Fibroblast of skin of back (primary cell): ENCODE measurements at regions not wholly inside any gene's neighbourhood (a gene's known extent, or its start where the extent isn't known, plus 50 kb on each side); places are given as distances from the start of the nearest gene placed in this dataset.

Experiments
- DNase-seq: peaks from one replicate; pipeline ENCODE4 v3.0.0-alpha.2; 2013

DNA sequence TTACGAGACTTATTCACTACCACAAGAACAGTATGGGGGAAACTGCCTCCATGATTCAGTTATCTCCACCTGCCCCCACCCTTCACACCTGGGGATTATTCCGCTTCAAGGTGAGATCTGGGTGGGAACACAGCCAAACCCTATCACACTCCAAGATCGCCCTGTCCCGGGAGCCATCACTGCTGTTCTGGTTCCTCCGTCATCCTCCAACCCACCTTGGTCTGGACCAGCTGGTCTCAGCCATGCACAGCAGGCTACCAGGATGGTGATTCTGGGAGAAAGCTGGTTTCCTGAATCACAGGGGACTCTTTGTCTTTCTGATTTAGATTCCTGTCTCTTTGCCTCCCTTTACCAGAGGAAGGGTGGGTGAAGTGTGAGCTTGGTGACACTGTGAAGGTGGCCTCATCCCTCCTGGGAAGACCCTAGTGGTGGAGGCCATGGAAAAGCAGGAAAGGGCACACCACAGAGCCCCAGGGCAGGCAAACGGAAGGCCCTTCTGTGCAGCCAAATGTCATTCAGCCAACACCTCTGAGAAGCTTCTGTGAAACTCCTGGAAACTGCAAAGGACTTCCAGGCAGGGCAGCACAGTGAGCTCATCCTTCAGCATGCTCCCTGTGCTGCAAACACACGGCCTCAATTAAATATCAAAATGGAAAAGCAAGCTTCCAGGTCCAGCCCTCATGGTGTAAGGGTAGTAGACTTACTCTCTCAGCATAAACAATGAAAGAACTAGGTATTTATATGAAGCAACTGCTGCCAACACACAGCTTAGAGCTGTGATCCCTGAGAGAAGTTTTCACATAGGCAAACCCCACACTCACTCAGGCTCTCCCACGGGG, 169.8 kb downstream of the ANKRD60 start:
- DNase-seq, result no peak

DNA sequence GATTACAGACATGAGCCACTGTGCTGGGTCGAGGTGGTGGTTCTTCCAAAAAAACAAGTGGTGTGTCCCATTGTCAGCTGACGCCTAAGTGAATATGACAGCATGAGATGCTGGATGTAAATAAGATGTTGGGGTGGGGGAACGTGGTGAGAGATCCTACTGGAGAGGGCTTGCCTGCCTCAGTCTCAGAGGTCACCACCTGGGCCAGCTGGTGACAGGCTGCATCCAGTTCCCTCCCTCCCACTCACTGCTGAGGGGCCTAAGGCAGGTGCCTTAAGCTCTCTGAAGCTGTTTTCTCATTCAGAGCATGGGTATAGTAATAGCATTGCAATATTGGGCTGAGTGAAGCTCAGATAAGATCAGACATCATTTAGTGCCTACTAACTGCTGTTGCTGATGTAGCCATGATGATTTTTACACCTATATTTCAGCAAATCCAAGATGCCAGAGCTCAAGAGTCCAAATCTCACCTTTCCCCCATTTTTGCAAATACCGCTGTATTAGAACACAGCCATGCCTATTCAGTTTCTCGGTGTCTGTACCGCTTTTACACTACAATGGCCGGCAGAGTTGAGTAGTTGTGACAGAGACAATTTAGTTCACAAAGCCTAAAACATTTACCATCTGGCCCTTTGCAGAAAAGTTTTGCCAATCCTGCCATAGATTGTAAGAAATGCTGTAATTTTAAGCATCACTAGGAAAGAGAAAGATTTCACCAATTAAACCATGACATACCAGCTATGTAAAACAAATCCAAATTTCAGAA, 171.3 kb downstream of the ANKRD60 start:
- no peak for DNase-seq

DNA sequence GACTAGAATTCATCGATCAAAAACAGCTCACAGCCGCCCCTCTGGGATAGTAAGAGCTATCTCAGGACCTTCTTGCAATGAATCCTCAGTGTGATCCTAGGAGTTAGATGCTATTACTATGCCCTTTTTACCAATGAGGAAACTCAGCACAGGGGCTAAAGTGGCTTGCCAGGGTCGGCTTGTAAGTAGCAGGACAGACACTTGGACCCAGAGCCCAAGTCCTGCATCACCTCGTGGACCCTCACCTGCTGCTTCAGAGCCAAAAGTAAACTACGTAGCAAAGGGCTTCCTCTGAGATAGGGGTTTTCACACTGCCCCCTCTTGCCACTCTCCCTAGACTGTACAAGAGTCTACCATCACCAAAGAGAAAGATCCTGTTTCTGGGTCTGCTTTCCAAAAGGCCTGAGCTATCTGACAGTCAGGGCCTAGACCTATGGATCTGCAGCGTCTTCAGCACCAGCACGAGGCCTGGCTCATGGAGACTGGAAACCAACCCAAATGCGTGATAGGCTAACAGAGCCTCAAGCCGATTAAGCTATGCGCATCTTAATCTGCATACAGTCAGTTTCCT, 172.3 kb downstream of the ANKRD60 start:
- DNase-seq, result no peak

DNA sequence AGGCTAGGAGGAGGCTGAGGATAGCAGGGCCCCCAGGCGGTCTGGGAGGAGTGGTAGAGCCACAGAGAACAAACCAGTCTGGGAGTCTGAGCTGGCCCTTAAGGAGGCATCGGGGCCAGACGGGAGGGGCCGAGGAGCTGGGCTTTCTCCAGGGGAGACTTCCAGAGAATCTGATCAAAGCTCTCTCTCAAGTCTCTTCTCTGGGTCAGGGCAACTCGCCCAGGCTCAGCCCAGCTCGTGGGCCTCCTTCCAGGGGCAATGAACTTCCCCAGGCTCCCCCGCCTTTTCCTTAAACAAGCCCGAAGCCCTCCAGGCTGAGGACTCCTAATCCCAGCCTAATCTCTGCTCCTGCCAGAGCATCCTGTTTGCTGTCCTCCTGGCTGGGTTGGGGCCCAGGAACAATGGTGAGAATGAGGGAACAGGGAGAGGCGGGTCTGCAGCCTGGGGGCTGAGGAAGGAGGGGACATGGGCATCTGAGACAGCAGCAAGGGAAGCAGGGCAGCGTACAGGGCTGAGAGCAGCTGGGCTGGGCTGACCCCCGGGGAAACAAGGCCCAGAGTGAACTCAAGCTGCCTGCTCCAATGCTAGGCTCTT, 173.6 kb downstream of the ANKRD60 start:
- DNase-seq, result no peak

DNA sequence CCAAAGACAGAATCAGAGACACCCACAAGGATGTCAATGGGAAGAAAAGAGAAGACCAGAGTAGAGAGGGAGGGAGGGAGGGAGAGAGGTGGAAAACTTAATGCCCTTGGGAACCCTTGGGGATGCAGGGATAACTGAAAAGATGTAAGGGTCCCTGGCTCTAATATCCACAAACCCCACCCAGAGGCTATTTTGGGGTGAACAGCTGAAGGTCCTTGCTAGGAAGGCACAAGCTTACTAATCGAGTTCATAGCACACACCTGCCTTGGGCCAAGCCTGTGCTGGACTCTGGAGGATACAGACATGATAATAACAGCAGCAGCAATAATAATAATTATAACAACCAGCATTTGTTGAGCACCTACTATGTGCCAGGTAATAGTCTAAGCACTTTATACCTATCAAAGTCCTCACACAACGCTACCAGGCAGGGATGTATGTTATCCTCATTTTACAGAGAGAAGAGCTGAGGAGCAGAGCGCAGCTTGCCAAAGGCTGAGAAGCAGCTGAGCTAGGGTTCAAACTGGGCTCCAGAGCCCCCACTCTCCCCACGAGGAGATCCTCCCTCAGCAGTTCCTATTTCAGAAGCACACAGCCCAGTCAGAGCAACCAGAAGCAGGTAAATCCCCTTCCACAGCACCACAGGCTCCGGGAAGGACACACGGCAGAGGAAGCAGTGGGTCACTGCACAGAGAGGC, 174.2 kb downstream of the ANKRD60 start:
- DNase-seq, result no peak

DNA sequence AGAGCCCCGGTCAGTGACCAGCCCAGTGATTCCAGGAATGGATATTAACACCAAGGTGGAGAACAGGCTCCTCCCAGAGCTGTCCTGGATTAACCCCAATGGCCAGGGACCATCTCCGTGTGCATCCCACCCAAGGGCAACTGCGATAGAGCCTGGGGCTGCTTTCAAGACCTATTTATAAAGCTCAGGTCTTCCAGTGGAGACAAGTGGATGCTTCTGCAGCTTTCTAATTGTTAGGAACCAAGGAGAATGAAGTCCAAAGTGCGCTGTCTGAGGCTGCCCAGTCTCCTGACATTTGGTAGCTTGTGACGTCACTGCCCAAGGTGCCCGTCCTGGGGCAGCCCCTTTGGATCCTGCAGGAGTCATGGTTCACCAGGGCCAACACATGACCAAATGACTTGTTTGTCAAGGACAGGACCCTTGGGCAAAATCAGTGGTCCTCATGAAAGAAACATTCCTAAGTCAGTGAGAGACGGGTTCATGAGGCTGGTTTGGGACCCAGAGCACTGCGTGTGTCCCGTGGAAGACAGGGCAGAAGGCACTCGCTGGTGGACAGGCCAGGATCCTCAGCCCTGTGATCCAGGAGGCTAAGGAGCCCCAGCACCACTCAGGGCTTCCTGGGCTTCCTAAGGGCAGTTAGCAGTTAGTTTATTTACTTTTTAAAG, 174.9 kb downstream of the ANKRD60 start:
- DNase-seq, result no peak

DNA sequence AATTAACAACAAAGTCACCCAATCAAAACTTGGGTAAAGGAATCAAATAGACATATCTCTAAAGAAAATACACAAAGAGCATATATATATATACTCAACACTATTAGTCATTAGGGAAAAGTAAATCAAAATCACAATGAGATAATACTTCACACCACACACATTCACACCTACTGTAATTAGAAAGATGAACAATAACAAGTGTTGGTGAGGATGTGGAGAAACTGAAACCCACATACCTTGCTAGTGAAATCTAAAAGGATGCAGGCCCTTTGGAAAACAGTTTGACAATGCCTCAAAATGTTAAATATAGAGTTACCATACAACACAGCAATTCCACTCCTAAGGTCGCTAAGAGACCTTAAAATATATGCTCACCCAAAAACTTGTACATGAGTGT, 177.1 kb downstream of the ANKRD60 start:
- DNase-seq, result no peak

DNA sequence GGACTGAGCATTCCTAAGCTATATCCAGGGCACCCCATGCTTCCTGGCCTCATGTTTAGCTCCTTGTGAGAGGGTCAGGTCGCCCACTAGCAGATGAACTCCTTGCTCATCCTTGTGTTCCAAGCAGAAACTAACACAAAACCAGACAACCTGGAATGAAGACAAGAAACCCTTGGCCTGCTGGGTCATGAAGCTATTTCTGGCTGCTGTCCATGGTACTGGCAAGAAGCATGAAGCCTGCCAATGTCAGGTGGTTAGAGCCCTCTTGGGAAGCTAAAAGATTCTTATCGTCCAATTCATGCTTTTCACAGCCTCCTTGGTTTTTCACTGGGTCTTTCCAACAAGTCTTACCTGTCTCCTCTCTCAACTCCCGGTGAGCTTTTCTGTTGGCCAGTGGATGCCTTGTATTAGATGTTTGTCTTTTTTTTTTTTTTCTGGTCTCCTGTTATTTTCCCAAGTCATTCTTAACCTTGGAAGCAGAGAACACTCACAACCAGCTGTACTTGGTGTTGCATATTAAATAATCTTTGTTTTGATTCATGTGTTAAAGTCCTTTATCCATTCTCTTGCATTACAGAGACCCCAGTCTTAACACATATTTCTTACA, 180.3 kb downstream of the ANKRD60 start:
- peak; percentile 68 for DNase-seq

DNA sequence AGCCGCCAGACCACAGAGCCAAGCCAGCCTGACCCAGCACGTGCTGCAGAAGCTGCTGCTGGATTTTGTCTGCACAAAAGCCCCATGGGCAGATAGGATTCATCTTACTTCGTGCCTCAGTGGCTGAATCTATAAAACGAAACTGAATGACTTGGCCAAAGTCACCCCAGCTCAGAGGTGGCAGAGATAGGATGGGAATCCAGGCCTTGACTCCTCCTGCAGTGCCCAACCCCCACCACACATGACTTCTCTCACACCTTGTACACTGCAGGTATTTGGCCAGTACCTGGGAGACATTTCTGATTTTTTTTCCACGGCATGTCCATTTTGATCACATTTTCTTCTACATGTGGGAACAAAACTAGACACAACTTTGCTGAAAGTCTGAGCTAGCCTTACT, 182.1 kb downstream of the ANKRD60 start:
- no peak for DNase-seq

DNA sequence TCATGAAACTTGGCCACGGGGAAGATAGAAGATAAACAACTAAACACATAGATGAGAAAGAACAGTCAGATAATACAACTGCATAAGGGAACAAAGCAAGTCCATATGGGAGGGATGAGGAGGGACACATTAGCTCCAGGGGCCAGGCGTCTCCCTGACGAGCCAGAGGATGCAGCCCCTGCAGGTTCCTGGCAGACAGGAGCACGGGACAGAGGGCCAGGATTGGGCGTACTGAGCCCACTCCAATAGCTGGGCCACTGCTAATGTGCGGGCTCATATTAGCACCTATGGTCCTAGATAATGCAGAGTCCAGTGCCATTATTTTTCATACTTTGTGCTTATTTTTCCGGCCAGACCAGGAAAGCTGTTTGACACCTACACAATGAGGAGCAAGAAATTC, 182.9 kb downstream of the ANKRD60 start:
- no peak for DNase-seq

DNA sequence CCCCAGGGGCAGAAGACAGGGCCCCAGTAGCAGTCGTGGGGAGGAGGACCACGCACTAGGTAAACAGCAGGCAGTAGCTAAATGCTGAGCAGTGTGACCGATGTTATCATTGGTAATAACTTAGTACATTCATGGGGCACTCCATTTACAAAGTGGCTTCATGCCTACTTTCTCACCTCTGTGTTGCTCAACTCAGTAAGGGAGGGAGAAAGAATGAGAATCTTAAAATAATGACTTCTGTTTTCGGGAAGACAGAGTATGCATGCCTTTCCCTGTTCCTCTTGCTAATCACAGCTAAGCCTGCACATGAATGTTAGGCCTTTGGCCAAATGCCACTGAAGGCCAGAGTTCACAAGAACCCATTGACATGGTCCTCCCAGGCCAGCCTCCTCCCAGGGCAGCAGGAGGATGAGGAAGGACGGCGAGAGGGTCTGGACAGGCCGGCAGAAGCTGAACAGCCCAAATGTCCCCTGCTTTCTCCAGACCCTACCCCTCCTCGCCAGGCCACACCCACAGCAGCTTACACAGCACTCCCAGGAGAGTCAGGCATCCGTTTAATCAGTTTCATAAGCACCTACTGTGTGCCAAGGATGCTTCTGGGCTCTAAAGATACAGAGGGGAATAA, 183.4 kb downstream of the ANKRD60 start:
- DNase-seq, result no peak

DNA sequence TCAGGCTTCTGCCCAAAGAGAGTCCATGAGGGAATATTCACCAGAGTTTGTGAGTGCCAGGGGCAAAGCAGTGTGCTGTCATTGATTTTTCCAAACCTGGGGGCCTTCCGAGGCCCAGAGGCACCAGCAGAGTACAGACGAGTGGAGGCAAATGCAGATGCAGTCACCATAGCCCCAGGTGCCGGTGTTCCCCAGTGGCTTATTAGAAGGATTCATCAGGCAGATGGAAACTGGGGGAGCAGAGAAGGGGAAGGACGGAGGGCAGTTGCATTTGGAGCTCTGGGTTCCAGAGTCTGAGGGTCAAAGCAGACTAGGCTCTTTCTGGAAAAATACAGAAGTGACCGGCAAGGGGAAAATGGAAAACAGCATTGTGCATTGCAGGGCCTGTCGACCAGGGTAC, 184.2 kb downstream of the ANKRD60 start:
- no peak for DNase-seq

DNA sequence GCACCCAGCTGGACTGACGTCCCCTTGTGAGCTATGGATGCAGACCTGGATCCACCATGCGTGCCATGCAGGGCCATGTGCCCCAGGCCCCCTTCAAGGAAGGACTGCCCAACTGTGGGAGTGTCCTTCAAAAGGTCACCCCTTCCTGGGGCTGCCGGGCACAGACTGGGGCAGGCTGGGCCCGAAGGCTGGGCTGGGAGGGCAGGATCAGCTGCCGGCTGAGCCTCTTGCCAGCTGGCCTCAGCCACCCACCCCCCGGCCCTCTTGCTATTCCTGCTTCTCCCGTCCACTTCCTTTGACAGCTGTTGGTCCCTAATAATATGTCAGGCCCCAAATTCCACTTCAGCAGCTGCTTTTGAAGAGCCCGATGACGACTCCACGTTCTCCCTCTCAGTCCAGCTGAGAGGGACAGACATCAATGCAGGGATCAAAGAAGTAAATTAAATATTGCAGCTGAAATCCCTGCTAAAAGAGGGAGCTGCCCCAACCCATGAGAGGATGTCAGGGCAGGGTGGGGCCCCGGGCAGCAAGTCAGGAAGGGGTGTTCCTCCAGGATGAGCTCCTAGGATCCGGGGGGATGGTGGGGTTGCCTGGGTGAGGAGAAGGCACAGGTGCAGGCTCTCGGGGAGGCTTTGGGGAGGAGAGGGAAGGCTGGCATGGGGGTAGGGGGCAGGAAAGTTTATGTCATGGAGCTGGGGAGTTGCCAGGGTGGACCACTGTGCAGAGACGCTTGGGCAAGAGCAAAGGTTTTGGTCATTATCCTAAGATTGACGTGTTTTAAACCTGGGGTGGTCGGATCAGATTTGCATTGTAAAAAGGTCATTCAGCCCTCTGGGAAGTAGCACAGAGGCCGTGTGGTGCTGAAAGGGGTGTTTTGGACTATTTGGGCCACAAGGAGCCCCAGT, 185.0 kb downstream of the ANKRD60 start:
- no peak for DNase-seq

DNA sequence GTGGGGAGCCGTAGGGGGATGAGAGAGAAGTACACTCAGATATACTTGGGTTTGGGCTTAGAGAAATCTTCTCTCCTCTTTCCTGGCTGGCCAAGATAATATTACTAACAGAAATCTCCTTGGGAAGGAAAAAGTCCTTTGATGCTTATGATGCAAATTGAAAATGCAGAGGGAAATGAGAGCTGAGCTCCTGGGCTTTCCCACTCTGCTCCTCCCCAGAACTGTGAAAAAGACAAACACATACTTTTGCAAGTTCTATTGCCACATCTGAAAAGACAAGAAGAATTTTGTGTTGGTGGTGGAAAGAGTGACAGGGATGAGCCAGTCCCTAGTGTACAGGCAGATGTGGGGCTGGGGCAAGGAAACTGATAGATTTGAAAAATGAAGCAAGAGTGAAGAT, 185.9 kb downstream of the ANKRD60 start:
- no peak for DNase-seq

DNA sequence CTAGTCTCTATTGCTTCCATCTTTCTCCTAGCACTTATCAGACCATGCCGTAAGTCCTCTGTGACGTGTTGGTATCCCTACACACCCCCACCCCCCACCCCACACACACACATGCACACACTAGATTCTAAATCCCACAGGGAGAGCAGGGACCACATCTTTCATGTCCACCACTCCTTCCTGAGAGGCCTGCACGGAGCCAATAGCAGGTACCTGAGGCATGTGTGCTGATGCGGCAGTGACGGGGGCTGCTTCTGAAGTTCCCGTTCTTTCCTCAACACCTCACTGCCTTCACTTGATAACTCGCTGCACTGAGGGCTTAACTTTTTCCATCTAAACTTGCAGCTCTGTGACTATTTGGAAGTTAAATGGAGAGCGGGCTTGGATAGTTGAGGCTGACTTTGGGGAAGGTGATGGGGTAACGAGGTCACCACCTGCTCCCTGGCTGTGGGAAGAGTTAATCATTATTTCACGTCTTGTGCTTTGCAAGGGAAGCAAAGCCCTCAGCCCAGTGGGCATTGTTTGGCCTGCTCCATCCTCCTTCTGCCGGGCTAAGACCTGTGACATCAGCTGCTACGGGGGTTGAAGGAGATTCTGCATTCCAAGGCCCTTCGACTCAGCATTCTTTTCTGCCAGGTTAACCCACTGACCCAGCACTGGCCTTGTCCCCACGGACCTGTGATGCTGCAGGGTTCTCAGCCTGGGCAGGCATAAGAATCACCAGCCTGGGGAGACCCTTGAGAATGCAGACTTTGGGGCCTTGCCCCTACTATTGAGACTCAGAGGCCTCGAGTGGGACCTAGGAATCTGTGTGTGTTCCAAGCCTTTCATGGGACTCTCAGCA, 187.8 kb downstream of the ANKRD60 start:
- DNase-seq, result no peak

DNA sequence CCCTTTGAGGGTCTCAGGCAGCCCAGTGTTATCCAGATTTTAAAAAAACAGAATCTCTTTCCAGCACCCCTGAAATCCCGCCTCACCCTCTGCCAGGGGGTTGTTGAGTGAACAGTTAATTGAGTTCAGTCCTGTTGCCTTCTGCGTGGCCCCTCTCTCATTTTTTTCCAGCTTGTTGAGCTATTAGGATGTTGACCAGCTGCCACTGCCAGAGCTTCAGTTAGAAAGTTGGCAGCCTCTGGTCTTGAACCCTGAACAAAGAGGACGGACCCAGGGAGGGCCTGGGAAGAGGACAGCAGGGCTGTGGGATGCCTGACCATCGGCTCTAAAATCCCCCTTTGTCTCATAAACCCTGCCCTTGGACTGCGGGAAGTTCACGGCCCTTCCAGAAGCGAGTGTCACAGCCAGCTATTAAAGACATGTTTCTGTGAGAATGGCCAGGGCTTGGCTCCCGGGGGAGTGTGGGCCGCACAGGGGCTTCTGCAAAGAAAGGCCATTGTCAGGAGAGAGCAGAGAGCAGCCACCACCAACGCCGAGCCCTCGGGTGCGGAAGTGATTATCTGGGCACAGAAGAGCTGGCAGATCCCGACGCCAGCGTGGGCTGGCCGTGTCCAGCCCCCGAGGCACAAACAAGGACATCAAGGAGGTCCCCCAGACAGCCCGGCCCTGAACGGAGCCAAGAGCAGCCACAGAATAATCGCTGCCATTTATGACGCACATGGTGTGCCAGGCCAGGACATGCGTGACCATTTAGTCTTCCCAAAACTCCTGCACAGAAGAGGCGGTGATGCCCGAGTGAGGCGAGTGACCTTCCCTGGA, 189.0 kb downstream of the ANKRD60 start:
- no peak for DNase-seq

DNA sequence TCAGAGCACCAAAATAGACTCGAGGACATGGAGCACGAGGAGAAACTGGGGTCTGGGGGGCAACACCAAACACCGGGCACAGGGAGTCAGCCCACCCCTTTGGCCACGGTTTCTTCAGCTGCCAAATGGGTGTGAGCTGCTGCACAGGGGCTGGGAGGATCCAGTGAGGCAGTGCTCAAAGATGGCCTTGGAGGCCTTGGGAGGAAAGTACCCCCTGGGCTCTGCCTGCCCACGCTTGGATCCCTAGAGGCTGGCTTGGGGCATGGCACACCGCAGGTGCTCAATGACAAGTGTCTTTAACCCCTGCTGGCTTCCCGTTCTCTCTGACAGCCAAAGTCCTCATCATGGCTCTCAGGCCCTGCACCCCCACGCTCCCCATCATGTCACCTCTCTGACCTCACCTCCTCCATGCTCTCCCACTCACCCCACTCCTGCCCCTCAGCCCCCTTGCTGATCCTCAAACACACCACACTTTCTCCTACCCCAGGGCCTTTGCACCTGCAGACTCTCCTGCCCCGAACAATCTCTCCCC, 190.3 kb downstream of the ANKRD60 start:
- DNase-seq, result no peak

DNA sequence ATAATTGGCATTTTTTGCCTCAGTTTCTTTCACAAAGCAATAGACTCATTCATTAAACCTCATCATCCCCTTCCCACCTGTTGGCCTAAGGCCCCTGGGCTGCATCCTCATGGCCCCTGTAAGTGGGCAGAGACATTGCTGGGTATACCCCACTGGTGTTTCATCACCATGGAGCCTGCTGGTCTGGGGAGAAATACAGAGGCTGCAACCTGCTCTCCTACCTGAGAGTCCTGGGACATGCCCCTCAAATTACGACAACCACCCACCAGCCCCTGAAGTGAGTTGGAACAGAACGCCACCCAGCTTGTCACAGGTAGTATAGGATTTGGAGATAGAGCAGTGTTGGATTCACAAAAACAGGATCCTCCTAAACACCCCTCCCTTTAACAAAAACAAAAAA, 190.8 kb downstream of the ANKRD60 start:
- DNase-seq, result no peak
